Loucy (cell line): ENCODE measurements at regions not wholly inside any gene's neighbourhood (a gene's known extent, or its start where the extent isn't known, plus 50 kb on each side); places are given as distances from the start of the nearest gene placed in this dataset.

Source experiments
- H2AFZ ChIP-seq: fragments of 200-600 bp; sonication (generic); 2 replicates; pipeline ENCODE4 v1.6.0; 2016; ENCODE audit warnings: antibody characterized with exemption, mild to moderate bottlenecking, low read length, moderate library complexity
- H3F3A ChIP-seq: fragments of 200-600 bp; 2 replicates; pipeline ENCODE4 v1.6.0; 2016; ENCODE audit warnings: antibody characterized with exemption, low read depth, mild to moderate bottlenecking
- H3K27me3 ChIP-seq: fragments of 200-600 bp; sonication (generic); 2 replicates; pipeline ENCODE4 v1.6.1; 2014; ENCODE audit warnings: low read length, mild to moderate bottlenecking; ENCODE audit not compliant: insufficient read depth, poor library complexity, severe bottlenecking
- H3K36me3 ChIP-seq: fragments of 200-600 bp; sonication (generic); 2 replicates; pipeline ENCODE4 v1.6.1; 2016; ENCODE audit warnings: low read length; ENCODE audit not compliant: insufficient read depth
- H3K4me1 ChIP-seq: fragments of 200-600 bp; sonication (generic); 2 replicates; pipeline ENCODE4 v1.5.1; 2014; ENCODE audit warnings: low read length, mild to moderate bottlenecking; ENCODE audit not compliant: insufficient read depth, poor library complexity, severe bottlenecking
- H3K4me2 ChIP-seq: fragments of 200-600 bp; sonication (generic); 2 replicates; pipeline ENCODE4 v1.6.0; 2014; ENCODE audit warnings: antibody characterized with exemption, low read length, low read depth, mild to moderate bottlenecking; ENCODE audit not compliant: poor library complexity, severe bottlenecking
- H3K4me3 ChIP-seq: fragments of 200-600 bp; sonication (generic); 2 replicates; pipeline ENCODE4 v1.5.1; 2014; ENCODE audit warnings: low read length, mild to moderate bottlenecking, mixed read lengths; ENCODE audit not compliant: poor library complexity, severe bottlenecking
- H3K79me2 ChIP-seq: fragments of 200-600 bp; sonication (generic); 2 replicates; pipeline ENCODE4 v1.6.1; 2014; ENCODE audit warnings: low read length; ENCODE audit not compliant: insufficient read depth
- H3K9ac ChIP-seq: fragments of 200-600 bp; sonication (generic); 2 replicates; pipeline ENCODE4 v1.6.0; 2014; ENCODE audit warnings: mild to moderate bottlenecking, low read depth, low read length, moderate library complexity; ENCODE audit not compliant: poor library complexity, severe bottlenecking
- H3K9me2 ChIP-seq: fragments of 200-600 bp; sonication (generic); replicated peaks from 2 replicates; pipeline ENCODE4 v1.6.1; 2016; ENCODE audit warnings: low read depth, low read length, mixed read lengths
- H3K9me3 ChIP-seq: fragments of 200-600 bp; sonication (generic); 2 replicates; pipeline ENCODE4 v1.6.1; 2014; ENCODE audit warnings: mild to moderate bottlenecking, antibody characterized with exemption, low read length, low read depth; ENCODE audit not compliant: insufficient read depth
- H4K20me1 ChIP-seq: fragments of 200-600 bp; sonication (generic); 2 replicates; pipeline ENCODE4 v1.6.0; 2014; ENCODE audit warnings: antibody characterized with exemption, low read length, mild to moderate bottlenecking; ENCODE audit not compliant: insufficient read depth, poor library complexity, severe bottlenecking
- EZH2phosphoT487 ChIP-seq: fragments of 200-600 bp; IDR thresholded peaks from 2 replicates; pipeline ENCODE4 v1.6.1; 2018; ENCODE audit warnings: antibody characterized with exemption, mild to moderate bottlenecking, moderate library complexity, borderline replicate concordance
- TF ChIP-seq, protein P1 (sequence below): fragments of 200-600 bp; sonication (generic); conservative IDR thresholded peaks from 2 replicates; pipeline ENCODE4 v1.5.1; 2014; ENCODE audit warnings: mild to moderate bottlenecking, antibody characterized with exemption, low read length

- Histone ChIP-seq H3K4me2 (no peak overlapping the region), H3K79me2 (no peaks in the 10 kb centered on the region), H3K4me1 (peaks cover 4% of the 10 kb centered on the region), H3K27me3 (no peaks in the 10 kb centered on the region), H3F3A (no peaks in the 10 kb centered on the region), H3K9me3 (no peaks in the 10 kb centered on the region), H4K20me1 (no peaks in the 10 kb centered on the region), H3K9ac (no peak overlapping the region), H3K4me3 (no peak overlapping the region), H3K36me3 (no peaks in the 10 kb centered on the region), H3K9me2 (no peaks in the 10 kb centered on the region), H2AFZ (no peak overlapping the region)
- TF ChIP-seq, protein P1, sequence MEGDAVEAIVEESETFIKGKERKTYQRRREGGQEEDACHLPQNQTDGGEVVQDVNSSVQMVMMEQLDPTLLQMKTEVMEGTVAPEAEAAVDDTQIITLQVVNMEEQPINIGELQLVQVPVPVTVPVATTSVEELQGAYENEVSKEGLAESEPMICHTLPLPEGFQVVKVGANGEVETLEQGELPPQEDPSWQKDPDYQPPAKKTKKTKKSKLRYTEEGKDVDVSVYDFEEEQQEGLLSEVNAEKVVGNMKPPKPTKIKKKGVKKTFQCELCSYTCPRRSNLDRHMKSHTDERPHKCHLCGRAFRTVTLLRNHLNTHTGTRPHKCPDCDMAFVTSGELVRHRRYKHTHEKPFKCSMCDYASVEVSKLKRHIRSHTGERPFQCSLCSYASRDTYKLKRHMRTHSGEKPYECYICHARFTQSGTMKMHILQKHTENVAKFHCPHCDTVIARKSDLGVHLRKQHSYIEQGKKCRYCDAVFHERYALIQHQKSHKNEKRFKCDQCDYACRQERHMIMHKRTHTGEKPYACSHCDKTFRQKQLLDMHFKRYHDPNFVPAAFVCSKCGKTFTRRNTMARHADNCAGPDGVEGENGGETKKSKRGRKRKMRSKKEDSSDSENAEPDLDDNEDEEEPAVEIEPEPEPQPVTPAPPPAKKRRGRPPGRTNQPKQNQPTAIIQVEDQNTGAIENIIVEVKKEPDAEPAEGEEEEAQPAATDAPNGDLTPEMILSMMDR, result no peak
Observed at GRCh38 chr3:181619897-181620296, 91.8 kb upstream of the SOX2 start.

DNA sequence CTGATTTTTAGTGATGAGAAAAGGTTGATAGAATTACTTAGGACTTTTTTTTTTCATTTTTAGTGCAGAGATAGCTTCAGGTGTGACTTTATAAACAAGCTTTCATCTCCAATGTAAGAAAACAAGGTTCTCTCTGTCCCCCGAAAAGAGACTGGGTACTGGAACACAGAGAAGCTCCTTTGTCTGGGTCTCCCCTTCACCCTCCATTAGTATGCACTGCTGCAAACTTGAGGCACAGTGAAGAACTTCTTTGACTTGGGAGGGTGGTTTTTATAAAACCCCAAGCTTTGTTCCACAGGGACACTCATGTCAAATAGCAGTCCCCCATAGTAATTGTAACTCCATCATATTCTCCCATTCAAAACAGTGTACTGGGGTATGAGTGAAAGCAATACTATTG lies 93.5 kb upstream of the SOX2 start:
- Histone ChIP-seq H3K9ac (no peak overlapping the region), H3K36me3 (no peaks in the 10 kb centered on the region), H3K4me1 (peaks cover 4% of the 10 kb centered on the region), H4K20me1 (no peaks in the 10 kb centered on the region), H3K27me3 (no peaks in the 10 kb centered on the region), H3K79me2 (no peaks in the 10 kb centered on the region), H3K9me3 (no peaks in the 10 kb centered on the region), H3K4me3 (no peak overlapping the region), H2AFZ (no peak overlapping the region), H3K9me2 (no peaks in the 10 kb centered on the region), H3K4me2 (no peak overlapping the region), H3F3A (no peaks in the 10 kb centered on the region)
- TF ChIP-seq, protein P1, result no peak
- no peak for TF ChIP-seq EZH2phosphoT487

DNA sequence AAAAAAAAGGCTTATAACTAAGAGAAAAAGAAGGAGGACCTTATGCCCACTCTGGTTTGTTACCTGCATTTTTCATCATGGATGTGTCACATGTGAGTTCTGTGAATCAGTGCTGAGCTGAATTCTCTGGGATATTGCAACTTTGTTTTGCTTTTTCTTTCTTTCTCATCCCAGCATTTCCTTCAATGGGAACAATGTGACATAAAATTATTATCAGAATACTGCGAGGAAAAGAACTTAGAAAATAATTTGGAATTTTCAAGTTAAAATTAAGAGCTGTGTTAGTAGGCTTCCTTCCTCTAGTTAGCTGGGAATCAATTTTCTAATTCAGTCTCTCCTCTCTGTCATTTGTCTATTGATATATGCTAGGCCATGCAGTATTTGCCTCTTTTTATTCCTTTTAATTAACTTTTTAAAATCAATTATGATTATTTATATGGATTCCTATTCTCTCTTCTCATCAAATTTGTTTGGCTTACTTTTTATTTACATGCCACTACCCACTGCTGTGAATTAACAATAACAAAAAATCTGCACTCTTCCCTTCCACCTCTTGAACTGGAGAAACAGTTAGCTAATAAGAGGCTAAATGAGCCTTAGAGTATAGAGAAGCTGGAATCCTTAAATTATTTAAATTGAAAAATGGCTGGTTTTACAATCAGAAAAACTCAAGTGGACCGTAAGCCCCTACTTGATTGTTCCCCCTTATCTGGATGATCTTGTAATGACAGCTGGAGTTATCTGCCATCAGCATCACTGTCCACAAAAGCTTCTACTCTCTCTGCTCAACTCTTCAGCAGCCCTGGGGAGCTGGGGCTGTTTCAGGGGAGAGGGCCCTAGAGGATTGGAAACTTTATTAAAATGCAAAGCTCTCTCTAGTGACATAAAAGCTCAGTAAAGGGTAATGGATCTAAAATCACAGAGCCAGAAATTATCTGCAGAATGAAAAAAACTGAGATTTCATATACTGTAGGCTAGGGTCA lies 95.3 kb upstream of the SOX2 start:
- H3K79me2 ChIP-seq, result no peaks in the 10 kb centered on the region
- H3K4me1 ChIP-seq, result peaks cover 2% of the 10 kb centered on the region
- no peak overlapping the region for H3K4me3 ChIP-seq
- H3K9me3 ChIP-seq, result no peaks in the 10 kb centered on the region
- H3K4me2 ChIP-seq, result no peak overlapping the region
- H3K9me2 ChIP-seq, result no peaks in the 10 kb centered on the region
- H3F3A ChIP-seq, result no peaks in the 10 kb centered on the region
- no peak overlapping the region for H3K9ac ChIP-seq
- H4K20me1 ChIP-seq, result no peaks in the 10 kb centered on the region
- TF ChIP-seq EZH2phosphoT487, result no peak
- TF ChIP-seq, protein P1, result no peak
- no peaks in the 10 kb centered on the region for H3K36me3 ChIP-seq
- no peaks in the 10 kb centered on the region for H3K27me3 ChIP-seq
- no peak overlapping the region for H2AFZ ChIP-seq
